HFFc6 (cell line): ENCODE measurements at regions not wholly inside any gene's neighbourhood (a gene's known extent, or its start where the extent isn't known, plus 50 kb on each side); places are given as distances from the start of the nearest gene placed in this dataset.

Source experiments
- DNase-seq: peaks from one replicate; pipeline ENCODE4 v3.0.0-alpha.2; 2018
- H3K27ac Mint-ChIP-seq: 2 replicates; pipeline ENCODE4 v1.8.0; 2020; ENCODE audit warnings: mild to moderate bottlenecking, mixed read lengths
- H3K27me3 Mint-ChIP-seq: 2 replicates; pipeline ENCODE4 v1.8.0; 2021; ENCODE audit warnings: mild to moderate bottlenecking, moderate library complexity, mixed read lengths; ENCODE audit not compliant: insufficient read depth
- H3K36me3 Mint-ChIP-seq: 2 replicates; pipeline ENCODE4 v1.8.0; 2021; ENCODE audit warnings: low read depth, mixed read lengths
- H3K4me1 Mint-ChIP-seq: 2 replicates; pipeline ENCODE4 v1.8.0; 2020; ENCODE audit warnings: low read depth, mixed read lengths
- H3K4me3 Mint-ChIP-seq: 2 replicates; pipeline ENCODE4 v1.8.0; 2020; ENCODE audit warnings: mild to moderate bottlenecking, moderate library complexity, mixed read lengths
- H3K9me3 Mint-ChIP-seq: 2 replicates; pipeline ENCODE4 v1.8.0; 2020; ENCODE audit warnings: mild to moderate bottlenecking, mixed read lengths
- TF ChIP-seq, protein P1 (sequence below): fragments of 200-600 bp; sonication (generic); IDR thresholded peaks from 2 replicates; pipeline ENCODE4 v1.5.0; 2021; ENCODE audit warnings: antibody characterized with exemption, mild to moderate bottlenecking

DNA sequence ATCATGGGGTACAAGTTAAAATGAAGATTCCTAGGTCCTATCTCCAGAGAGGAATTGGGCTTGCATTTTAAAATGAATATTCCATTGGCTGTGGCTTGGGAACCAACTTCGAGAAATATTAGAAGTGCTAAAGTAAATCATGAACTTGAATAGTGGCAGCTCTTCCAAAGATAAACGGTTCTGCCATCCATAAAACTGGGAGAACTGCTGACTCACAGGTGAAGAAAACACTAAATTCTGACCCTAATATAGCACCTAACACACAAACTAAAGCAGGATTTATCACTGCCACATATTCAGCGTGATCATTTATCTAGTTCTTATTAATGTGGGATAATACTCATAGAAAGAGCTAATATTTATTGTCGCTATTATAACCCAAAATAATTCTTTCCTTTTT is 508.1 kb upstream of the ID4 start:
- Mint-ChIP-seq H3K4me1 (no peaks in the 10 kb centered on the region), H3K27me3 (no peaks in the 10 kb centered on the region), H3K36me3 (no peaks in the 10 kb centered on the region), H3K27ac (no peak overlapping the region), H3K4me3 (no peak overlapping the region), H3K9me3 (no peaks in the 10 kb centered on the region; the same call in 1 of the 2 replicates)
- no peak for DNase-seq
- TF ChIP-seq, protein P1, sequence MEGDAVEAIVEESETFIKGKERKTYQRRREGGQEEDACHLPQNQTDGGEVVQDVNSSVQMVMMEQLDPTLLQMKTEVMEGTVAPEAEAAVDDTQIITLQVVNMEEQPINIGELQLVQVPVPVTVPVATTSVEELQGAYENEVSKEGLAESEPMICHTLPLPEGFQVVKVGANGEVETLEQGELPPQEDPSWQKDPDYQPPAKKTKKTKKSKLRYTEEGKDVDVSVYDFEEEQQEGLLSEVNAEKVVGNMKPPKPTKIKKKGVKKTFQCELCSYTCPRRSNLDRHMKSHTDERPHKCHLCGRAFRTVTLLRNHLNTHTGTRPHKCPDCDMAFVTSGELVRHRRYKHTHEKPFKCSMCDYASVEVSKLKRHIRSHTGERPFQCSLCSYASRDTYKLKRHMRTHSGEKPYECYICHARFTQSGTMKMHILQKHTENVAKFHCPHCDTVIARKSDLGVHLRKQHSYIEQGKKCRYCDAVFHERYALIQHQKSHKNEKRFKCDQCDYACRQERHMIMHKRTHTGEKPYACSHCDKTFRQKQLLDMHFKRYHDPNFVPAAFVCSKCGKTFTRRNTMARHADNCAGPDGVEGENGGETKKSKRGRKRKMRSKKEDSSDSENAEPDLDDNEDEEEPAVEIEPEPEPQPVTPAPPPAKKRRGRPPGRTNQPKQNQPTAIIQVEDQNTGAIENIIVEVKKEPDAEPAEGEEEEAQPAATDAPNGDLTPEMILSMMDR, result no peak

DNA sequence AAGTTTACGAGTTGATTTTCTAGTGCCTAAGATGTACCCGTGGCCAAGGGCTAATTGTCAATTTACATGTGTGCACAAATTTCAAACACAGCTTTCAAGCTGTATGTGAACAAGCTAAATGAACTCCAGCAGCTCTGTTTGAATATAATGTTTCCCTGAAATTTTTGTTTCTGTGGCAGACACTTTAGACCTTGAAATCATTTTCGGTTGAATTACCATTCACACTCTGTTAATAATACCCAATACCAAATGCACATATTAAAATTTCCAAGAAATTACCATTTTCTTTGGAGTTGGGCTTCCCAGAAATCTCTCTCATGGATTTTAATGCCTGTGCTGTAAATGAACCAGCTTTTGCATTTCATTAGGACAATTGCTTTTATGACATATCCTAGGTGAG is 506.1 kb upstream of the ID4 start:
- Mint-ChIP-seq H3K36me3 (no peaks in the 10 kb centered on the region), H3K9me3 (no peaks in the 10 kb centered on the region), H3K4me1 (no peaks in the 10 kb centered on the region), H3K27ac (no peak overlapping the region), H3K27me3 (peaks cover 1% of the 10 kb centered on the region; the same call in 1 of the 2 replicates), H3K4me3 (no peak overlapping the region)
- DNase-seq, result no peak
- TF ChIP-seq, protein P1, result no peak

DNA sequence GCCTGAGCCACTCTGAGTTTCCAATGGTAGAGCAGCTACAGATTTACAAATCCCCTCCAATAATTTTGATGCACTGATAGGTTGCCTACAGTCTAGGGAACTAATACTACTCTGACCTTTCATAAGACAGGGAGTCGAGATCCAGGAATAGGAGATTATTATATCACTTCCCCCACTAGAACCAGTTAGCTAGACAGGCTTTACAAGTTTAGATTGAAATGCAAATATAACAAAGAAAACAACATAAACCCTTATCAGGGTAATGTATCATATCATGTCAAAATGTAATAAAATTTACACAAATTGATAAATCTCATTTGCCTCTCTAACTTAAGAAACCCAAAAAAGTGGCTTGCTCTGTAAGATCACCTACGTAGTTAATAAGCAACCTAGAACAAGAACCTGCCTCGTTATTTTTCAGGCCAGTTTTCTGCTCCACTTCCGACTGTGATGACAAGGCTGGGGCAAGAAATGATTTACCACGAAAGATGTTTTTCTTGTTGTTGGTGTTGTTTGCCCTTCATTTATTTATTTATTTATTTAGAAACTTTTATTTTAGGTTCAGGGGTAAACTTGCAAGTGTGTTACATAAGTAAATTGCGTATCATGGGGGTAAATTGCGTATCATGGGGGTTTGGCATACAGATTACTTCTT is 504.2 kb upstream of the ID4 start:
- no peak overlapping the region for H3K4me3 Mint-ChIP-seq
- no peak for DNase-seq
- no peaks in the 10 kb centered on the region for H3K4me1 Mint-ChIP-seq
- H3K27me3 Mint-ChIP-seq, result peaks cover 1% of the 10 kb centered on the region; the same call in 1 of the 2 replicates
- H3K9me3 Mint-ChIP-seq, result no peaks in the 10 kb centered on the region
- no peaks in the 10 kb centered on the region for H3K36me3 Mint-ChIP-seq
- no peak overlapping the region for H3K27ac Mint-ChIP-seq
- TF ChIP-seq, protein P1, result no peak

DNA sequence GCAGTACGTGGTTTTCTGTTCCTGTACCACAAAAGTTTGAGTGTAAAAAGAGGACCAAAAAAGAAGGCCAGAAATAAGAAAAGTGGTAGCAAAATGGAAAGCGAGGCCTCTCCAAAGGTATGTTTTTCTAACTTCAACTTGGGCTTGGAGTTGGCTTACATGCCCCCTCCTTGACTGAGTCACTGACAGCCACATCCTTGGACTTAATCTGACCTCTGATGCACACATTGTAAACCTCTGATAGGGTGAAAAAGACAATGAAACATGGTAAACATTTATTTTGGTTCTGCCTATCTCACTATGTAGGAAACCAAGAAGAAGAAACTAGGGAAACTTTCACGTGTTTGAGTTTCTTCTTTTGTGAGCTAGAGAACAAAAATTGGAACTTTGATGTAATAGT is 503.2 kb upstream of the ID4 start:
- peaks cover 1% of the 10 kb centered on the region; the same call in 1 of the 2 replicates for H3K27me3 Mint-ChIP-seq
- H3K27ac Mint-ChIP-seq, result no peak overlapping the region
- H3K36me3 Mint-ChIP-seq, result no peaks in the 10 kb centered on the region
- TF ChIP-seq, protein P1, result no peak
- H3K9me3 Mint-ChIP-seq, result no peaks in the 10 kb centered on the region; the same call in 1 of the 2 replicates
- H3K4me3 Mint-ChIP-seq, result no peak overlapping the region
- DNase-seq, result no peak
- H3K4me1 Mint-ChIP-seq, result no peaks in the 10 kb centered on the region

DNA sequence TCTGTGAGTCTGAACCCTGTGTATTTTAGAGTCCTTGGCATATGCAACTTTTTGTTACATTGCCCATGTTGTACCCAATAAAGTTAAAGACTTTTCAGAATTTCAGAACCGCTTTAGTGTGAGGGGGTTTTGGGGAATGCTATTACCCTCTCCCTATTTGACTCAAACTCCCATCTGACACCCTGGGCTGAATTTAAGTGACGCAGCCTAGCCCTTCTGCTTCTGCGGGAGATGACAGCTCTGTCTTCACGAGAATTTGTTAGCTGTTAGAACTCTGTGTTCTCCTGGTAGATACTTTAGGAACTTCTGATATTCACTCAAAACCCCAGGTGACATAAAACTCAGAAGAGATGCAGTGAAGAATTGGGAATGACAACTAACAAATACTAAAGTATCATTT is 500.6 kb upstream of the ID4 start:
- Mint-ChIP-seq H3K27me3 (peaks cover 1% of the 10 kb centered on the region; the same call in 1 of the 2 replicates), H3K36me3 (no peaks in the 10 kb centered on the region), H3K4me1 (no peaks in the 10 kb centered on the region), H3K9me3 (peaks cover 7% of the 10 kb centered on the region), H3K4me3 (no peak overlapping the region), H3K27ac (no peak overlapping the region)
- no peak for DNase-seq
- TF ChIP-seq, protein P1, result no peak
